GM12878 (cell line): ENCODE measurements at regions not wholly inside any gene's neighbourhood (a gene's known extent, or its start where the extent isn't known, plus 50 kb on each side); places are given as distances from the start of the nearest gene placed in this dataset.

ENCODE experiments used
- CBFB ChIP-seq: IDR thresholded peaks from 2 replicates; pipeline ENCODE4 v1.6.1; 2016; ENCODE audit warnings: antibody characterized with exemption, low read depth
- GATAD2B ChIP-seq: fragments of 450-650 bp; conservative IDR thresholded peaks from 2 replicates; pipeline ENCODE4 v1.6.1; 2017; ENCODE audit warnings: low read depth, mild to moderate bottlenecking, moderate library complexity
- KDM1A ChIP-seq: fragments of 200-600 bp; sonication (generic); IDR thresholded peaks from 2 replicates; pipeline ENCODE4 v1.6.1; 2016; ENCODE audit warnings: borderline replicate concordance
- MEF2B ChIP-seq: fragments of 450-650 bp; IDR thresholded peaks from 2 replicates; pipeline ENCODE4 v1.6.1; 2018; ENCODE audit warnings: mild to moderate bottlenecking, moderate library complexity; ENCODE audit not compliant: partially characterized antibody, poor library complexity, severe bottlenecking
- NBN ChIP-seq: fragments of 450-650 bp; IDR thresholded peaks from 2 replicates; pipeline ENCODE4 v1.6.1; 2016
- PML ChIP-seq: IDR thresholded peaks from 2 replicates; pipeline ENCODE4 v1.6.1; 2012; ENCODE audit warnings: low read length, inconsistent platforms
- SRF ChIP-seq, 2 experiments: IDR thresholded peaks; 2 replicates each; pipeline ENCODE4 v1.6.1; 2011; ENCODE audit warnings: low read depth in 2 of 2, low read length in 2 of 2, mild to moderate bottlenecking in 1 of 2, moderate library complexity in 1 of 2
- TCF3 ChIP-seq: IDR thresholded peaks from 2 replicates; pipeline ENCODE4 v1.6.1; 2012; ENCODE audit warnings: low read depth, mild to moderate bottlenecking, low read length, borderline replicate concordance; ENCODE audit not compliant: insufficient read depth
- TF ChIP-seq, protein P1 (sequence below): IDR thresholded peaks from 2 replicates; pipeline ENCODE4 v1.6.1; 2012; ENCODE audit warnings: improper control_type of control experiment, low read depth, low read length; ENCODE audit not compliant: insufficient replicate concordance

- TF ChIP-seq PML = no peak
- no peak for TF ChIP-seq MEF2B
- TF ChIP-seq TCF3 = no peak
- no peak for TF ChIP-seq SRF (IDR thresholded peaks at IDR 0.05; ENCODE audit: low read depth in 2 of 2, low read length in 2 of 2)
- no peak for TF ChIP-seq KDM1A
- TF ChIP-seq GATAD2B = no peak
- TF ChIP-seq CBFB = no peak
- no peak for TF ChIP-seq NBN
- TF ChIP-seq, protein P1, sequence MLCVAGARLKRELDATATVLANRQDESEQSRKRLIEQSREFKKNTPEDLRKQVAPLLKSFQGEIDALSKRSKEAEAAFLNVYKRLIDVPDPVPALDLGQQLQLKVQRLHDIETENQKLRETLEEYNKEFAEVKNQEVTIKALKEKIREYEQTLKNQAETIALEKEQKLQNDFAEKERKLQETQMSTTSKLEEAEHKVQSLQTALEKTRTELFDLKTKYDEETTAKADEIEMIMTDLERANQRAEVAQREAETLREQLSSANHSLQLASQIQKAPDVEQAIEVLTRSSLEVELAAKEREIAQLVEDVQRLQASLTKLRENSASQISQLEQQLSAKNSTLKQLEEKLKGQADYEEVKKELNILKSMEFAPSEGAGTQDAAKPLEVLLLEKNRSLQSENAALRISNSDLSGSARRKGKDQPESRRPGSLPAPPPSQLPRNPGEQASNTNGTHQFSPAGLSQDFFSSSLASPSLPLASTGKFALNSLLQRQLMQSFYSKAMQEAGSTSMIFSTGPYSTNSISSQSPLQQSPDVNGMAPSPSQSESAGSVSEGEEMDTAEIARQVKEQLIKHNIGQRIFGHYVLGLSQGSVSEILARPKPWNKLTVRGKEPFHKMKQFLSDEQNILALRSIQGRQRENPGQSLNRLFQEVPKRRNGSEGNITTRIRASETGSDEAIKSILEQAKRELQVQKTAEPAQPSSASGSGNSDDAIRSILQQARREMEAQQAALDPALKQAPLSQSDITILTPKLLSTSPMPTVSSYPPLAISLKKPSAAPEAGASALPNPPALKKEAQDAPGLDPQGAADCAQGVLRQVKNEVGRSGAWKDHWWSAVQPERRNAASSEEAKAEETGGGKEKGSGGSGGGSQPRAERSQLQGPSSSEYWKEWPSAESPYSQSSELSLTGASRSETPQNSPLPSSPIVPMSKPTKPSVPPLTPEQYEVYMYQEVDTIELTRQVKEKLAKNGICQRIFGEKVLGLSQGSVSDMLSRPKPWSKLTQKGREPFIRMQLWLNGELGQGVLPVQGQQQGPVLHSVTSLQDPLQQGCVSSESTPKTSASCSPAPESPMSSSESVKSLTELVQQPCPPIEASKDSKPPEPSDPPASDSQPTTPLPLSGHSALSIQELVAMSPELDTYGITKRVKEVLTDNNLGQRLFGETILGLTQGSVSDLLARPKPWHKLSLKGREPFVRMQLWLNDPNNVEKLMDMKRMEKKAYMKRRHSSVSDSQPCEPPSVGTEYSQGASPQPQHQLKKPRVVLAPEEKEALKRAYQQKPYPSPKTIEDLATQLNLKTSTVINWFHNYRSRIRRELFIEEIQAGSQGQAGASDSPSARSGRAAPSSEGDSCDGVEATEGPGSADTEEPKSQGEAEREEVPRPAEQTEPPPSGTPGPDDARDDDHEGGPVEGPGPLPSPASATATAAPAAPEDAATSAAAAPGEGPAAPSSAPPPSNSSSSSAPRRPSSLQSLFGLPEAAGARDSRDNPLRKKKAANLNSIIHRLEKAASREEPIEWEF = no peak
Measured at GRCh38 chr11:70717936-70718595, 319.7 kb downstream of the CTTN start (continued).
